NCI-H748 (cell line): ENCODE measurements at regions not wholly inside any gene's neighbourhood (a gene's known extent, or its start where the extent isn't known, plus 50 kb on each side); places are given as distances from the start of the nearest gene placed in this dataset.
"Not testable (repeated sequence)": the region's sequence is repeated elsewhere in the genome, so short reads cannot be mapped to it uniquely, and the experiment has no call there.

Experiments used
- DNase-seq: peaks from one replicate; lab custom pipeline; 2025; ENCODE audit not compliant: unreplicated experiment; lab: John Stamatoyannopoulos, UW

DNA sequence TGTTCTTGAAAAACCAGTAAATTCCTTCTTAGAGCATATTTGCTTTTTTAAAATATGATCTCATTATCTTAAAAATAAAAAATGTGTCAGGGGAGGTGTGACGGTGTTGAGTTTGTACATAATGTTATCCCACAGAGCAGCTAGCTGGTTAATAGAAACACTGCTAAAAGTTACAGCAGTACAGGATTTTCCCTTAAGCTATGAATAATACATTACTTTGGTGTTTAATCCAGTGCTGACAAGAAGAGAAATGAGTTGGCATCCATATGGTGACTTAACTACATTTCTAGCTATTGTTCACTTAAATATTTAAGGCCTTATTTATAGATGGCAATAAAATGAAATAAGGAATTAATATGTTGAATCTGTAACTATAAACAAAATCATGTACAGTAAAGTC is 883.1 kb downstream of the CDH18 start:
- DNase-seq: no peak

GRCh38 chr5:19122923-19123322 is 865.1 kb downstream of the CDH18 start:
- DNase-seq: no peak

DNA sequence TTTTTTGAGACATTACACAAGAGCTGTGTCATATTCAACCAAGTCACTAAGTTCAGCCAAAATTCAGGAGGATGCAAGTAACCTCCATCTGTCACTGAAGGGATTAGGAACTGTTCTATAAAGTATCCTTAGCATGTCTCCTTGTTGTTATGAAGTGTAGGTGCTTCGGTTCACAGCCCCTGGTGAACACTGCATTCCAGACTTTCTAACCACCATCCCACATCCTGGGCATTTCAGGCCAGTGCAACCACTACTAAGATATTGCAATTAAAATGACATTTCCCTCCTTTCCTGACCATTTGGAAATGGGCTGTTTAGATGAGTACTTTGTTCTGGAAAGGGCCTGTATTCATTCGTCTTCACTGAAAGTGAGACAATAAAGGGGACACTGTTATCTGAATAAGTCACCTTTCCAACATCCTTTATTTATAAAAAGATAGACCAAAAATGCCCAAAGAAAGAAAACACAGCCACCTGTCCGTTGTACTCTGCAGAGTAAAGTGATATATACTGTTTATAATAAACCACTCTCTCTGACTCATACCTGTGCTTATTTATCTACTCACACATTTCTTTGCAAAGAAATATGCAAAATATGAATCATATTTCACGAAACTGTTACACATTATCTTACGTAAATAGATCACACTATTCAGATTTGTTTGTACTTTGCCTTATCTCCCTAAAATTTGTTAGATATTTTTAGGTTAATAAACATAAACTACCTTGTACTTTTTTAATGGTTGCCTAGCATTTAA is 861.9 kb downstream of the CDH18 start:
- DNase-seq: no peak

- DNase-seq: no peak
Measured at GRCh38 chr5:19140276-19140675, 847.7 kb downstream of the CDH18 start.

DNA sequence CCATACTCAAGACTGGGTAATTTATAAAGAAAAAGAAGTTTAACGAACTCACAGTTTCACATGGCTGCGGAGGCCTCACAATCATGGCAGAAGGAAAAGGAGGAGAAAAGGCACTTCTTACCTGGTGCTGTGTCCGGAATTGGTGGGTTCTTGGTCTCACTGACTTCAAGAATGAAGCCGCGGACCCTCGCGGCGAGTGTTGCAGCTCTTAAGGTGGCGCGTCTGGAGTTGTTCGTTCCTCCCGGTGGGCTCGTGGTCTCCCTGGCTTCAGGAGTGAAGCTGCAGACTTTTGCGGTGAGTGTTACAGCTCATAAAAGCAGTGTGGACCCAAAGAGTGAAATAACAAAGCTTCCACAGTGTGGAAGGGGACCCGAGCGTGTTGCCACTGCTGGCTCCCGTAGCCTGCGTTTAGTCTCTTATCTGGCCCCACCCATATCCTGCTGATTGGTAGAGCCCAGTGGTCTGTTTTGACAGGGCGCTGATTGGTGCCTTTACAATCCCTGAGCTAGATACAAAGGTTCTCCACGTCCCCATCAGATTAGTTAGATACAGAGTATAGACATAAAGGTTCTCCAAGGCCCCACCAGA is 846.0 kb downstream of the CDH18 start:
- DNase-seq: not testable (repeated sequence)

GRCh38 chr5:19142713-19143414 is 845.1 kb downstream of the CDH18 start:
- not testable (repeated sequence) for DNase-seq

- DNase-seq: peak; percentile 22
Measured at GRCh38 chr5:19143935-19144334, 844.1 kb downstream of the CDH18 start.

- no peak for DNase-seq
Measured at GRCh38 chr5:19169426-19169825, 818.6 kb downstream of the CDH18 start.

- DNase-seq: no peak
Measured at GRCh38 chr5:19172926-19173470, 815.0 kb downstream of the CDH18 start.

DNA sequence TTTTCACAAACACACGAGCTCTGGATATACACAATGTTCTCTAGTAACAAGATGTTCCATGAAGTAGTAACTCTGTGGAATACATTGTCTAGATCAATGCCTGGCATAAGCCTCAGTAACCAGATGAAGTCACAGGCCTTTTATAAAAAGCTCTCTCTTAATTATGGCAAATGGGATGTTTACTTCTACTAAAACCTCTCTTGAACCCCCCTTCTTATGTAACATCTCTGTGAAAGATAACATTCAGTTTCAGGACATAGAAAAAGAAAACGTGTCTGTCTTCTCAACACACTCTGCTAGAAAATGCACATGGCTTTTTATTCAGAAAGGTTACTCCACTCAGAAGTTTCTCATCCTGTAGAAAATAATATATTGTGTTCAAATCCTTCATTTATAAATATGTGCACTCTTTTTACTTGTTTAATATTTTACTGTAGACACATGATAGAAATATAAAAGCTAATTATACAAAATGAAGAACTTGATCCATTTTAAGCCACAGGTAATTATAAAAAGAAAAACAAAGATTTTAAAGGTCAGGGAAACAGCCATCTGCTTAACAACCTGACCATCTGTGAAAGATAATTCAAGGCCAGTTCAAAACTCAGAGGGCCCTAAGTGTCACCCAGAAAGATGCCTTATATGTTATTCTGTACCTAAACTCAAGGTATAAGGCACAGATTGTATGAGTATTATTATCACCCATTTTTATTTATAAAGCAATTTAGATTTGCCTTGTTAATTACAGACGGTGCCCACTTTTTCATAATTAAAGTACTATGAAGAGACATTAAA is 812.0 kb downstream of the CDH18 start:
- peak; percentile 64 for DNase-seq

DNA sequence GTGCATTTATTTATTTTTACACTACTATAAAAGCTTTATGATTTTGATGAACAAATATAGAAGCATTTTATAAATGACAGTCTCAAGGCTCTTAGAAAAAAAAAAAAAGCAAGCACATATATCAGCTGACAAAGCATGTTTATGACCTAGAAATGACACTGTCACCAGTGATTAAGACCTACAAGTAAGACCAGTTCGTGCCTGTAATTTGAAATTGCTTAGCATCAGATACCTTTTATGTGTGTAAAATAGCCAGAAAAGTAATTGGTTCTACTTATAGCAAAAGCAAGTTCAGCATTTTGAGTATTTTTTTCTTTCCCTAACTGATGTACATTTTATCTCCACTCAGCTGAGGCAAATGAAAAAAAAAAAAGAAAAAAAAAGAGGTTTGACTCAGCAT is 808.4 kb downstream of the CDH18 start:
- peak; percentile 52 for DNase-seq

GRCh38 chr5:19189176-19189575 is 798.8 kb downstream of the CDH18 start:
- DNase-seq: no peak

GRCh38 chr5:19193631-19194030 is 794.4 kb downstream of the CDH18 start:
- no peak for DNase-seq

- DNase-seq: no peak
Measured at GRCh38 chr5:19196631-19197030, 791.4 kb downstream of the CDH18 start.

- DNase-seq: no peak
Measured at GRCh38 chr5:19200251-19200650, 787.7 kb downstream of the CDH18 start.

- no peak for DNase-seq
Measured at GRCh38 chr5:19208397-19208796, 779.6 kb downstream of the CDH18 start.

GRCh38 chr5:19210886-19211285 is 777.1 kb downstream of the CDH18 start:
- no peak for DNase-seq

DNA sequence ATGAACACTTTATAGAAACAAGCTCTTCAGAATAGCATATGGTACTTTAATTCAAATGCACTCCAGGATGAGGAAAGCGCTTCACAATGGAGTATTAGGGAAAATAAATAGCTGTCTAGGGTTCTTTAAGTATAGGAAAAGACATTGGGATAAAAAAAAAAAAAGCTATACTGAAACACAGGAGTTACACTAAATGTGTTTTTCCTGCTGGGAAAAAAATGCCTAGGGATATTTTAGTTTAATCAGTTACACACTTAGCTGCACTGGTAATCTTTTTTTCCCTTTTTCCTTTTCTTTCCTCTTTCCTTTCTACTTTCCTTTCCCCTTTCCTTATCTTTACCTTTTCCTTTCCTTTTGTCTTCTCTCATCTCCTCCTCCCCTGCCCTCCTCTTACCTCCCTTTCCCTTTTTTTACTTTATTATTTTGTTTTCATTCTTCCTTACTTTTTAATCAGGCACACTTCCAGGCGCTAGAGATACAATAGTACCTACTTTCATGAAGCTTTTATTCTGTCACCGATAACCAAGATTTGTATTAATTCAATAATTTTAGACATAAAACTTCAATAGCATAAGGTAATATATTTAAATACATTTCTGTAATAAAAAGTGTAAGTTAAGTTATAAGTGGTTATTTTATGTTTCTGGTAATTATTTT is 758.7 kb downstream of the CDH18 start:
- DNase-seq: no peak

DNA sequence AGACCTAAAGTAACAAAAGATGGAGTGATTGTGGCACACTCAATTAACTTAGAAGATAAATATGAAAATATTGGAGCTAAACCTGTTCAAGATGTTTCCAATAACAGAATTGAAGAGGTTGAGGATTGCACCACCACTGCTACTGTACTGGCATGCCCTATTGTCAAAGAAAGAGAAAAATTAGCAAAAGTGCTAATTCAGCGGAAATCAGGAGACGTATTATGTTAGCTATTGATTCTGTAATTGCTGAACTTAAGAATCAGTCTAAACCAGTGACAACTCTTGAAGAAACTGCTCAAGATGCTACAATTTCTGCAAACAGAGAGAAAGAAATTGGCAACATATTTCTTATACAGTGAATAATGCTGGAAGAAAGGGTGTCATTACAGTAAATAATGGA is 754.4 kb downstream of the CDH18 start:
- DNase-seq: no peak

- DNase-seq: no peak
Measured at GRCh38 chr5:19235101-19235584, 752.9 kb downstream of the CDH18 start.
